ENCODE measurements at regions not wholly inside any gene's neighbourhood (a gene's known extent, or its start where the extent isn't known, plus 50 kb on each side); places are given as distances from the start of the nearest gene placed in this dataset.

GRCh38 chr7:89738549-89738948 is 415.7 kb upstream of the STEAP1 start:
- Histone ChIP-seq H3K4me3 (ENCODE audit: low read depth in 1 of 5, low read length in 5 of 5) (no peak overlapping the region), H3K27ac (ENCODE audit: low read depth, low read length) (no peak overlapping the region), H3K4me1 (ENCODE audit: control insufficient read depth in 5 of 5, insufficient read depth in 5 of 5, low read length in 5 of 5) (peaks cover 0 to 4% (median 0%) of the 10 kb centered on the region in 5 donors), H3K27me3 (ENCODE audit: control insufficient read depth in 5 of 5, insufficient read depth in 4 of 5, low read length in 5 of 5) (no peaks in the 10 kb centered on the region), H3K9me3 (ENCODE audit: control insufficient read depth in 5 of 5, low read length in 5 of 5) (no peaks in the 10 kb centered on the region), H3K9ac (ENCODE audit: low read length in 5 of 5) (no peak overlapping the region), H3K36me3 (ENCODE audit: control insufficient read depth in 5 of 5, insufficient read depth in 5 of 5, low read length in 5 of 5) (no peaks in the 10 kb centered on the region)

GRCh38 chr7:89757910-89758309 is 396.4 kb upstream of the STEAP1 start:
- Histone ChIP-seq H3K36me3 (ENCODE audit: control insufficient read depth in 5 of 5, insufficient read depth in 5 of 5, low read length in 5 of 5) (no peaks in the 10 kb centered on the region), H3K27me3 (ENCODE audit: control insufficient read depth in 5 of 5, insufficient read depth in 4 of 5, low read length in 5 of 5) (no peaks in the 10 kb centered on the region), H3K9me3 (ENCODE audit: control insufficient read depth in 5 of 5, low read length in 5 of 5) (no peaks in the 10 kb centered on the region), H3K4me3 (ENCODE audit: low read depth in 1 of 5, low read length in 5 of 5) (no peak overlapping the region), H3K4me1 (ENCODE audit: control insufficient read depth in 5 of 5, insufficient read depth in 5 of 5, low read length in 5 of 5) (no peaks in the 10 kb centered on the region), H3K9ac (ENCODE audit: low read length in 5 of 5) (no peak overlapping the region), H3K27ac (ENCODE audit: low read depth, low read length) (no peak overlapping the region)

- no peaks in the 10 kb centered on the region for H3K9me3 ChIP-seq (ENCODE audit: control insufficient read depth in 5 of 5, low read length in 5 of 5)
- H3K27me3 ChIP-seq (ENCODE audit: control insufficient read depth in 5 of 5, insufficient read depth in 4 of 5, low read length in 5 of 5): no peaks in the 10 kb centered on the region
- H3K4me1 ChIP-seq (ENCODE audit: control insufficient read depth in 5 of 5, insufficient read depth in 5 of 5, low read length in 5 of 5): no peaks in the 10 kb centered on the region
- no peak overlapping the region for H3K4me3 ChIP-seq (ENCODE audit: low read depth in 1 of 5, low read length in 5 of 5)
- no peak overlapping the region for H3K27ac ChIP-seq (ENCODE audit: low read depth, low read length)
- H3K9ac ChIP-seq (ENCODE audit: low read length in 5 of 5): no peak overlapping the region
- no peaks in the 10 kb centered on the region for H3K36me3 ChIP-seq (ENCODE audit: control insufficient read depth in 5 of 5, insufficient read depth in 5 of 5, low read length in 5 of 5)
These were observed 393.6 kb upstream of the STEAP1 start for GRCh38 chr7:89760690-89761089.

- H3K4me1 ChIP-seq (ENCODE audit: control insufficient read depth in 5 of 5, insufficient read depth in 5 of 5, low read length in 5 of 5): no peaks in the 10 kb centered on the region
- no peak overlapping the region for H3K9ac ChIP-seq (ENCODE audit: low read length in 5 of 5)
- H3K27ac ChIP-seq (ENCODE audit: low read depth, low read length): no peak overlapping the region
- H3K9me3 ChIP-seq (ENCODE audit: control insufficient read depth in 5 of 5, low read length in 5 of 5): no peaks in the 10 kb centered on the region
- H3K27me3 ChIP-seq (ENCODE audit: control insufficient read depth in 5 of 5, insufficient read depth in 4 of 5, low read length in 5 of 5): no peaks in the 10 kb centered on the region
- no peak overlapping the region for H3K4me3 ChIP-seq (ENCODE audit: low read depth in 1 of 5, low read length in 5 of 5)
- no peaks in the 10 kb centered on the region for H3K36me3 ChIP-seq (ENCODE audit: control insufficient read depth in 5 of 5, insufficient read depth in 5 of 5, low read length in 5 of 5)
These were observed 393.1 kb upstream of the STEAP1 start for GRCh38 chr7:89761173-89761572.

GRCh38 chr7:89770161-89770560 is 384.1 kb upstream of the STEAP1 start:
- no peak overlapping the region for H3K27ac ChIP-seq (ENCODE audit: low read depth, low read length)
- no peaks in the 10 kb centered on the region for H3K27me3 ChIP-seq (ENCODE audit: control insufficient read depth in 5 of 5, insufficient read depth in 4 of 5, low read length in 5 of 5)
- H3K4me1 ChIP-seq (ENCODE audit: control insufficient read depth in 5 of 5, insufficient read depth in 5 of 5, low read length in 5 of 5): no peaks in the 10 kb centered on the region
- no peak overlapping the region for H3K9ac ChIP-seq (ENCODE audit: low read length in 5 of 5)
- H3K9me3 ChIP-seq (ENCODE audit: control insufficient read depth in 5 of 5, low read length in 5 of 5): no peaks in the 10 kb centered on the region
- H3K36me3 ChIP-seq (ENCODE audit: control insufficient read depth in 5 of 5, insufficient read depth in 5 of 5, low read length in 5 of 5): no peaks in the 10 kb centered on the region
- no peak overlapping the region for H3K4me3 ChIP-seq (ENCODE audit: low read depth in 1 of 5, low read length in 5 of 5)

GRCh38 chr7:89771003-89771636 is 383.1 kb upstream of the STEAP1 start:
- Histone ChIP-seq H3K4me3 (ENCODE audit: low read depth in 1 of 5, low read length in 5 of 5) (no peak overlapping the region), H3K4me1 (ENCODE audit: control insufficient read depth in 5 of 5, insufficient read depth in 5 of 5, low read length in 5 of 5) (no peaks in the 10 kb centered on the region), H3K27ac (ENCODE audit: low read depth, low read length) (no peak overlapping the region), H3K27me3 (ENCODE audit: control insufficient read depth in 5 of 5, insufficient read depth in 4 of 5, low read length in 5 of 5) (no peaks in the 10 kb centered on the region), H3K9ac (ENCODE audit: low read length in 5 of 5) (no peak overlapping the region), H3K36me3 (ENCODE audit: control insufficient read depth in 5 of 5, insufficient read depth in 5 of 5, low read length in 5 of 5) (no peaks in the 10 kb centered on the region), H3K9me3 (ENCODE audit: control insufficient read depth in 5 of 5, low read length in 5 of 5) (no peaks in the 10 kb centered on the region)

GRCh38 chr7:89772276-89772675 is 382.0 kb upstream of the STEAP1 start:
- no peaks in the 10 kb centered on the region for H3K4me1 ChIP-seq (ENCODE audit: control insufficient read depth in 5 of 5, insufficient read depth in 5 of 5, low read length in 5 of 5)
- no peaks in the 10 kb centered on the region for H3K27me3 ChIP-seq (ENCODE audit: control insufficient read depth in 5 of 5, insufficient read depth in 4 of 5, low read length in 5 of 5)
- H3K4me3 ChIP-seq (ENCODE audit: low read depth in 1 of 5, low read length in 5 of 5): no peak overlapping the region
- no peak overlapping the region for H3K9ac ChIP-seq (ENCODE audit: low read length in 5 of 5)
- H3K36me3 ChIP-seq (ENCODE audit: control insufficient read depth in 5 of 5, insufficient read depth in 5 of 5, low read length in 5 of 5): no peaks in the 10 kb centered on the region
- no peaks in the 10 kb centered on the region for H3K9me3 ChIP-seq (ENCODE audit: control insufficient read depth in 5 of 5, low read length in 5 of 5)
- no peak overlapping the region for H3K27ac ChIP-seq (ENCODE audit: low read depth, low read length)

GRCh38 chr7:89773611-89774010 is 380.7 kb upstream of the STEAP1 start:
- Histone ChIP-seq H3K27me3 (ENCODE audit: control insufficient read depth in 5 of 5, insufficient read depth in 4 of 5, low read length in 5 of 5) (no peaks in the 10 kb centered on the region), H3K4me1 (ENCODE audit: control insufficient read depth in 5 of 5, insufficient read depth in 5 of 5, low read length in 5 of 5) (no peaks in the 10 kb centered on the region), H3K4me3 (ENCODE audit: low read depth in 1 of 5, low read length in 5 of 5) (no peak overlapping the region), H3K27ac (ENCODE audit: low read depth, low read length) (no peak overlapping the region), H3K9ac (ENCODE audit: low read length in 5 of 5) (no peak overlapping the region), H3K9me3 (ENCODE audit: control insufficient read depth in 5 of 5, low read length in 5 of 5) (no peaks in the 10 kb centered on the region), H3K36me3 (ENCODE audit: control insufficient read depth in 5 of 5, insufficient read depth in 5 of 5, low read length in 5 of 5) (no peaks in the 10 kb centered on the region)

- H3K9me3 ChIP-seq (ENCODE audit: control insufficient read depth in 5 of 5, low read length in 5 of 5): peaks cover 0 to 3% (median 0%) of the 10 kb centered on the region in 5 donors
- H3K9ac ChIP-seq (ENCODE audit: low read length in 5 of 5): no peak overlapping the region
- no peaks in the 10 kb centered on the region for H3K36me3 ChIP-seq (ENCODE audit: control insufficient read depth in 5 of 5, insufficient read depth in 5 of 5, low read length in 5 of 5)
- H3K27ac ChIP-seq (ENCODE audit: low read depth, low read length): no peak overlapping the region
- no peak overlapping the region for H3K4me3 ChIP-seq (ENCODE audit: low read depth in 1 of 5, low read length in 5 of 5)
- no peaks in the 10 kb centered on the region for H3K4me1 ChIP-seq (ENCODE audit: control insufficient read depth in 5 of 5, insufficient read depth in 5 of 5, low read length in 5 of 5)
- no peaks in the 10 kb centered on the region for H3K27me3 ChIP-seq (ENCODE audit: control insufficient read depth in 5 of 5, insufficient read depth in 4 of 5, low read length in 5 of 5)
These were observed 378.8 kb upstream of the STEAP1 start for GRCh38 chr7:89775459-89775858.

- Histone ChIP-seq H3K36me3 (ENCODE audit: control insufficient read depth in 5 of 5, insufficient read depth in 5 of 5, low read length in 5 of 5) (no peaks in the 10 kb centered on the region), H3K4me3 (ENCODE audit: low read depth in 1 of 5, low read length in 5 of 5) (no peak overlapping the region), H3K27me3 (ENCODE audit: control insufficient read depth in 5 of 5, insufficient read depth in 4 of 5, low read length in 5 of 5) (no peaks in the 10 kb centered on the region), H3K27ac (ENCODE audit: low read depth, low read length) (no peak overlapping the region), H3K9me3 (ENCODE audit: control insufficient read depth in 5 of 5, low read length in 5 of 5) (peaks cover 0 to 4% (median 0%) of the 10 kb centered on the region in 5 donors), H3K4me1 (ENCODE audit: control insufficient read depth in 5 of 5, insufficient read depth in 5 of 5, low read length in 5 of 5) (no peaks in the 10 kb centered on the region), H3K9ac (ENCODE audit: low read length in 5 of 5) (no peak overlapping the region)
These were observed 377.3 kb upstream of the STEAP1 start for GRCh38 chr7:89776980-89777379.

GRCh38 chr7:89777499-89777898 is 376.8 kb upstream of the STEAP1 start:
- H3K27me3 ChIP-seq (ENCODE audit: control insufficient read depth in 5 of 5, insufficient read depth in 4 of 5, low read length in 5 of 5): no peaks in the 10 kb centered on the region
- H3K27ac ChIP-seq (ENCODE audit: low read depth, low read length): no peak overlapping the region
- no peak overlapping the region for H3K4me3 ChIP-seq (ENCODE audit: low read depth in 1 of 5, low read length in 5 of 5)
- H3K36me3 ChIP-seq (ENCODE audit: control insufficient read depth in 5 of 5, insufficient read depth in 5 of 5, low read length in 5 of 5): no peaks in the 10 kb centered on the region
- H3K9ac ChIP-seq (ENCODE audit: low read length in 5 of 5): no peak overlapping the region
- no peaks in the 10 kb centered on the region for H3K4me1 ChIP-seq (ENCODE audit: control insufficient read depth in 5 of 5, insufficient read depth in 5 of 5, low read length in 5 of 5)
- peaks cover 0 to 4% (median 0%) of the 10 kb centered on the region in 5 donors for H3K9me3 ChIP-seq (ENCODE audit: control insufficient read depth in 5 of 5, low read length in 5 of 5)

Measured in subcutaneous abdominal adipose tissue (tissue), 5 donors.